GM20431 (cell line): ENCODE measurements at regions not wholly inside any gene's neighbourhood (a gene's known extent, or its start where the extent isn't known, plus 50 kb on each side); places are given as distances from the start of the nearest gene placed in this dataset.
"Not testable (repeated sequence)": the region's sequence is repeated elsewhere in the genome, so short reads cannot be mapped to it uniquely, and the experiment has no call there.

Source experiments
- in situ Hi-C: fragments of 300-500 bp; cut with MseI, MboI; formaldehyde crosslinking; loops from one replicate; pipeline ENCODE4 v1.15.0; 2020; ENCODE audit warnings: low sequenced_read_pairs; ENCODE audit not compliant: unreplicated experiment

DNA sequence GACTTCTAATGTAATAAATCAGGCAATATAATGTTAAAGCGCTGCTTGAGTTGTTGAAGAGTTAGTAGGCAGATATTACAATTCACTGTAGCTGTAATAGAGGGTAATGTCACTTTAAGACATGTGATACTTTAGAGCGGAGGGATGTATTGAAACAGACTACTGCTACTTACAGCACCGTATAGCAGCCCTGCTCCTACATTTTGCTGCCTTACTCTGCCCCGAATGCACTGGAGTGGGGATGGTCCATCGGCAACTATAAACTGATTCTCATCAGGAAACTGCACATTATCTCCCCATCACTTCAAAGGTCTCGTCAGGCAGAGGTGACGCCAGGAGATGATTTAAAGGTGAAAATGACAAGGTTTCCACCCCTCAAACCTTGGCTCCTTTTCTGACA lies 349.7 kb upstream of the SUCLG2 start:
- in situ Hi-C loops, result no loop called here

GRCh38 chr3:67998281-67998680 lies 343.9 kb upstream of the SUCLG2 start:
- in situ Hi-C loops, result no loop called here

- in situ Hi-C loops, result no loop called here
Measured at GRCh38 chr3:67995206-67995605, 340.8 kb upstream of the SUCLG2 start.

GRCh38 chr3:67986706-67987105 lies 332.3 kb upstream of the SUCLG2 start:
- in situ Hi-C loops, result no loop called here

DNA sequence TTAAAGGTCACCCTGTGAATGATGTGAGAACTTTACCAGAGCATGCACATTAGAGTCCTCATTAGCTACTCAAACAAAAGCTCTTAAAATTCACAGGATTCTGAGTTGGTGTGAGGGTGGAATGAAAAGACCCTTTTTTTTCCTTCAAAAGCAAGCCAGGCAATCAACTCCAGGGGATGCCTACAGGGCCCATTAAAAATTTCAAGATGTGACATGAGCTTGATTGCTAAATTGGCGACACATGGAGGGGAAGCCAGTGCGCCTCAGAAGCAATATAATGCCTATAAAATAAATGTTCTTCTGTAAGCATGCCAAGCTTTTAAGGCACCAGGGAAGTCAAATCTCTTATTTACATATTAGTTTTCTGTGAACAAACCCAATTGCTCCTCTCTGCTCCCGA lies 328.8 kb upstream of the SUCLG2 start:
- in situ Hi-C loops, result no loop called here

GRCh38 chr3:67981077-67981476 lies 326.7 kb upstream of the SUCLG2 start:
- in situ Hi-C loops, result no loop called here

- in situ Hi-C loops, result no loop called here
Measured at GRCh38 chr3:67979342-67979741, 324.9 kb upstream of the SUCLG2 start.

DNA sequence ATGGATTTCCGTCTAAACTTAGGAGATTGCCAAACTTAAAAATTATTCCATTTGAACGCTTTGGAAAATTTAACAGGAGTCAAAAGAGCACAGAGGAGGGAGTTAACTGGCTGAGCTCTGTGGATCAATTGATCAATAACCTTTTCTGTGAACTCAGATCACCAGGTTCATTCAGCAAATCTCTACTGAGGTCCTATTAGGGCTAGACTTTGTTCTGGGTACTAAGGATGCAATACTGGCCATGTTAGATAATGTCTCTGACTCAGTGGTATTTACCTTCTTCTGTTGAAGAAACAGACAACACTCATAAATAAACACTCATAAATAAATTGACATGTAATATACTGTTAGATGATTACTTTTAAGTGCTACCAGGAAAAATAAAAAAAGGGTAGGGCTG lies 323.4 kb upstream of the SUCLG2 start:
- in situ Hi-C loops, result no loop called here

DNA sequence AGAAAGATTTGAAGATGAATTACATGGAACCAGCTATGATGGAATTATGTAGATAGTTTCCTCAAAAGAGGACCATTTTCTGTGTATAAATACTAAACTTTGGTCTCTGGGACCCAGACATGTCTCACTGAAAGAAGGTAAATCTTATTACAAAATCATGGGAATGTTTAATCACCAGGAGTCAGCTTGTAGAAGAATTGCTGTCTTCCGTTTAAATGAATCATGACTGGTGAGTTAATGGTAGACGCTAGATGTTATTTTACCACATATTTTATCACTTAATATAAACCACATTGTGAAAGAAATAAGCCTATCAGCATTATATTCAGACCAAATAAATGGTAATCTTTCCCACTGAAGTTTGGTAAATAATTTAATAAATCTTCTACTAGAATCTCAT lies 322.3 kb upstream of the SUCLG2 start:
- in situ Hi-C loops, result no loop called here

DNA sequence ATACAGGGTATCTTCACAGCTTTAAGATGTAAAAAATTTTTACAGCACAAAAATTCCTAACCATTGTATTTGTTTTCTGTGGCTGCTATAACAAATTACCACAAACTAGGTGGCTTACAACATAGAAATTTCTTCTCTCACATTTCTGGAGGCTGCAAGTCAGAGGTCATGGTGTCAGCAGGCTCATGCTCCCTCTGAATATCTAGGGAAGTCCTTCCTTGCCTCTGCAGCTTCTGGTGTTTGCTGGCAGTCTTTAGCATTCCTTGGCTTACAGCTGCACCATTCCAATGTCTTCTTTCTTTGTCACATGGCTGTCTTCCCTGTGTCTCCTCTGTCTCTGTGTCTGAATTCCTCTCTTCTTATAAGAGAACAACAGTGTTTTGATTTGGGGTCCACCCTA lies 310.2 kb upstream of the SUCLG2 start:
- in situ Hi-C loops, result no loop called here

DNA sequence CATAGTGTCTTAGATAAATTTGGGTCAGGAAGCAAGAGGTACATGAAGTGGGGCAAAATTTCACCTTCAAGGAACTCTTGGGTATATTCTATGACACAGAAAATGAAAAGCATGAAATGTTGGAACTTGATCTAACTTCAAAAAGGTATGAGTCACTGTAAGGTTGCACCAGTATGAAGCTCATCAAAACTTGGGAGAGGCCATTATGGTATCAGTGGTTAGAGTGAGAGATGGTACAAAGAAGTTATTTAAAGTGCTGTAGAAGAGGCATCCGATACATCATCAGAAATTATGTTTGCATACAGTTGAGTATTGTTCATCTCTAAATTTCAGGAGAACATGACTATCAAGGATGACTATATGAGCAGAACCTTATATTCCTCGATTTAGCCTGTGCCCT lies 302.9 kb upstream of the SUCLG2 start:
- in situ Hi-C loops, result no loop called here

DNA sequence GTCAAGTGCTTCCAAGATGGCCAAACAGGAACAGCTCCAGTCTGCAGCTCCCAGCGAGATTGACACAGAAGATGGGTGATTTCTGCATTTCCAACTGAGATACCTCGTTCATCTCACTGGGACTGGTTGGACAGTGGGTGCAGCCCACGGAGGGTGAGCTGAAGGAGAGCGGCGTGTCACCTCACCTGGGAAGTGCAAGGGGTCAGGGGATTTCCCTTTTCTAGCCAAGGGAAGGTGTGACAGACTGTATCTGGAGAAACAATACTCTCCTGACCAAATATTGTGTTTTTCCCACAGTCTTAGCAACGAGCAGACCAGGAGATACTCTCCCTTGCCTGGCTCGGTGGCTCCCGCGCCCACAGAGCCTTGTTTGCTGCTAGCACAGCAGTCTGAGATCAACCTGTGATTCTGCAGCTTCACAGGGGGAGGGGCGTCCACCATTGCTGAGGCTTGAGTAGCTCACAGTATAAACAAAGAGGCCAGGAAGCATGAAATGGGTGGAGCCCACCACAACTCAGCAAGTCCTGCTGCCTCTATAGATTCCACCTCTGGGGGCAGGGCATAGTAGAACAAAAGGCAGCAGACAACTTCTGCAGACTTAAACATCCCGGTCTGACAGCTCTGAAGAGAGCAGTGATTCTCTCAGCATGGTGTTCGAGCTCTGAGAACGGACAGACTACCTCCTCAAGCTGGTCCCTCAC lies 293.5 kb upstream of the SUCLG2 start:
- in situ Hi-C loops, result no loop called here

GRCh38 chr3:67946436-67946835 lies 292.0 kb upstream of the SUCLG2 start:
- in situ Hi-C loops, result no loop called here

GRCh38 chr3:67943546-67943945 lies 289.1 kb upstream of the SUCLG2 start:
- in situ Hi-C loops, result no loop called here

DNA sequence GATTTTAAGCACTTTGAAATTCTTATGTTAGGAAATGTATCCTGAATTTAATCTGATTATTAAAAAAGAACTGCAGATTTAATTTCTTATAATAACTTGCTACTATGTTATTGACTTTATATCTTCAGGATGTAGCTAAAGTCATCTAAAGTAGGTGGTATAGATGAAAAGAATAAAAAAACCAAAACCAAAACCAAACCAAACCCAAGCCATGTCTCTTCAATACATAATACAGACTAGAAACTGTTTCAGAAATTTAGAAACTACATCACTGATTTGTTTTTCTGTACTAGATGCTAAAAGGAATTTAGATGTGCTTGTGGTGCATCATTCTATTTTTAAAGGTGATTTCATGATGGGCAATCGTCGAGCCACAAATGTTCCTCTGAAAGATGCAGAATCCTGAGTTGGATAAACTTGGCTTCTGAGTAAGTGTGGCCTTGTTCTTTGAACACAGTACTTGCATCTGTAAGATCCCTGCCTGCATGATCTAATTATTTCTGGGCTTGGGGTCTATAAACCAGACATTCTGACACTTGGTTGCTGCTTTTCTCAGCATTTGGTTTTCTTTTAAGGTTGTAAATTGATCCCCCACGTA lies 287.1 kb upstream of the SUCLG2 start:
- in situ Hi-C loops, result no loop called here

- in situ Hi-C loops, result no loop called here
Measured at GRCh38 chr3:67940210-67940952, 286.0 kb upstream of the SUCLG2 start.

- in situ Hi-C loops, result no loop called here
Measured at GRCh38 chr3:67937498-67938118, 283.2 kb upstream of the SUCLG2 start.

GRCh38 chr3:67930394-67930793 lies 276.0 kb upstream of the SUCLG2 start:
- in situ Hi-C loops, result not testable (repeated sequence)

DNA sequence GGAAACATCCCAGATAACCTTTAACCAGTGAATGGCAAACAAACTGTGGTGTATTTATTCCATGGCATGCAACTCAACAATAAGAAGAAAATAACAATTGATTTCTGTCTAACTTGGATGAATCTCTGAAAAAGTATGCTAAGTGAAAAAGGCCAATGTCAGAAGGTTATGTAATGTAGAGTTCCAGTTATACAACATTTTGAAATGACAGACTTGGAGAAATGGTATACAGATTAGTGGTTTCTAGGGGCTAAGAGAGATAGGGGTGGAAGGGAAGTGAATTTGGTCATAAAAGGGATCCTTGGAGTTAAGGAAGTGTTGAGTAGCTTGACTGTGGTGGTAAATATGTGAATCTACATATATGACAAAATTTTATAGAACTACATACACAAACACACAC lies 269.4 kb upstream of the SUCLG2 start:
- in situ Hi-C loops, result no loop called here

DNA sequence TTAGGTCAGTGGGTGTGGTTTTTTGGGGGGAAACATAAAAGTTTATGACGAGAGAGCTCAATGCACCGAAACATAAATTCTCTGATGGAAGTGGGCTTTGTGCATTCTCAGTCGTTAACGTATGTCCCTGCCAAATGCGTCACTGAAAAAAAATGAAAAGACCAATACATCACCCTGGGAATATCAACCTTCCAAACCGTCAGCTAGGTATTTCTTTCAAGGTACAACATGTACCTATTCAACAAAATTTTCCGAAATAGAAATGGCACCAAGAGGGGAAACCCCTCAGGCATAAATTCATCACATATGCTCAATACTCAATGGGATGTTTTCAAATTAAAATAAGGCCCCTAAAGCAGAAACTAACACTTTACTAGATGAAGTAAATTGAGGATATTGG lies 266.6 kb upstream of the SUCLG2 start:
- in situ Hi-C loops, result no loop called here

- in situ Hi-C loops, result no loop called here
Measured at GRCh38 chr3:67920311-67920710, 265.9 kb upstream of the SUCLG2 start.
